ENCODE measurements at regions not wholly inside any gene's neighbourhood (a gene's known extent, or its start where the extent isn't known, plus 50 kb on each side); places are given as distances from the start of the nearest gene placed in this dataset.
"Not testable (repeated sequence)": the region's sequence is repeated elsewhere in the genome, so short reads cannot be mapped to it uniquely, and the experiment has no call there.

GRCh38 chr16:6708576-6709215 is 623.9 kb upstream of the RBFOX1 start:
- DNase-seq, result no peak

- DNase-seq, result no peak
Observed at GRCh38 chr16:6704306-6704930, 628.2 kb upstream of the RBFOX1 start.

- no peak for DNase-seq
Observed at GRCh38 chr16:6701096-6701495, 631.5 kb upstream of the RBFOX1 start.

- DNase-seq, result no peak
Observed at GRCh38 chr16:6698548-6698947, 634.1 kb upstream of the RBFOX1 start.

DNA sequence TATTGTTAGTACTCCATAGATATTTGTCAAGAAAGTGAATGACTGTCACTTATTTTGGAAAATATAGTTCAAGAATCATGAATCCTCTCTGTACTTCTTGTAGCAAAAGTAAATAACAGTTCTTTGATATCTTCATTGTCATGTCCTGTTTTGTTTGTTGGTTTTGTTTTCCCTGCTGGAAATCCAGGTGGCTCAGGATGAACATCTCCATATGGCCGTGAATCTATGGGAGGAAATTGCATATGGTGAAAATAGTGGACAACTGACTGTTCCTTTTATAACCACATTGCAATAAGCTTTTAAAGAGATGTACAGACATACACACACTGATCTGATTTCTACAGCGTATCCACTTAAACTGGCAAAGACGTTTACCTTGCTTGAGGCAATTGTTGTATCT is 637.0 kb upstream of the RBFOX1 start:
- DNase-seq, result no peak

- DNase-seq, result no peak
Observed at GRCh38 chr16:6694636-6695035, 638.0 kb upstream of the RBFOX1 start.

- DNase-seq, result not testable (repeated sequence)
Observed at GRCh38 chr16:6693418-6693817, 639.2 kb upstream of the RBFOX1 start.

- no peak for DNase-seq
Observed at GRCh38 chr16:6692874-6693273, 639.8 kb upstream of the RBFOX1 start.

DNA sequence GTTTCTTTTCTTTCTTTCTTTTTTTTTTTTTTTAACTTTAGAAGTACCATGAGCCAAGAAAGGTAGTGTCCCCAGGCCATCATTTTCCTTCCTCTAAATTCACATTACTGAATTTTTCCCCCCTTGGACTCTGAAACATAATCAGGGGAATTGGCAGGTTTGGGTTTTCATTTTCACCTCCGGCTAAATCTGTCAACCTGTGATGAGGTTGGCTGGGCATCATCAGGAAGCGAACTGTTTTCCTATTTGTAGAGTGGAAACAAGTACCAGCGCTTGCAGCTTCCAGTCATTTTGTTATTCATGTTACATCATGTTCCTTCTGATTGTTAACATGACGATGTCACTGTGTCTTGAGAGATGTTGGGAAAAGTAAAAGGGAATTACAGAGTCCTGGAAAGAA is 641.9 kb upstream of the RBFOX1 start:
- no peak for DNase-seq

DNA sequence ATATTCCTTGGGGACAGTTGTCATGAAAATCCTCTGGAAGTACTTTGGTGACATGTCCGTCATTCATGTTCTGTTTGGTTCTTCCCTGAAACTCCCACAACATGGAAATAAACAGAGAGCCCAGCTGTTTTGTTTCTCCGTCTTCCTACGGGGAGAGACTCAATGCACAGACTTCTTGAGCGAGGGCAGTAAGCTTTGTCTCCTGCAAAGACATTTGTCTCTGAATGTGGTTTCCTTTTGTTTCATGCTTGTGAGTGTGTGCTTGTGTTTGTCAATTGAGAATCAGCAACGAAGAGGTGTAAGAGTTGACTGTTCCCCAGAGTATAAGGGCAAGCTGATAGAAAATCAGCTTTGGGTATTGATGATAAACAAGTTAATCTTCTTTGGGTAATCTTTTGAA is 643.0 kb upstream of the RBFOX1 start:
- no peak for DNase-seq

DNA sequence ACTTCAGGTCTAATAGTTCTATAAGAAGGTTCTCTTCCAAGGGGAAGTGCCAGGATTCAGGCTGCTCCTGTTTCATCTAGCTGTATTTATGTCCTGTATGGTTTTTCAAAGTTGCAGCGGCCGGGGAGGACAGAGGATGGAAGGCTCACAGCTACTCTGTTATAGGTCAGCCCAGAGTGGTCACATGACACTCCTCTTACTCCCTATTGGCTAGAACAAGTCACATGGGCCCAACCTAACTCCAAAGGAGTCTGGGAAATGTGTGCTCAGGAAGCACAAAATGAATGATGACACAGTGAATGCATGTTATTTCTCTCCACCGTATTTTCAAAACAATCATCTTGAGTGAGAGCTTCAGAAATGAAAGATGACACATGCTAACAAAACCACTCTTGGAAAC is 645.1 kb upstream of the RBFOX1 start:
- DNase-seq, result no peak

DNA sequence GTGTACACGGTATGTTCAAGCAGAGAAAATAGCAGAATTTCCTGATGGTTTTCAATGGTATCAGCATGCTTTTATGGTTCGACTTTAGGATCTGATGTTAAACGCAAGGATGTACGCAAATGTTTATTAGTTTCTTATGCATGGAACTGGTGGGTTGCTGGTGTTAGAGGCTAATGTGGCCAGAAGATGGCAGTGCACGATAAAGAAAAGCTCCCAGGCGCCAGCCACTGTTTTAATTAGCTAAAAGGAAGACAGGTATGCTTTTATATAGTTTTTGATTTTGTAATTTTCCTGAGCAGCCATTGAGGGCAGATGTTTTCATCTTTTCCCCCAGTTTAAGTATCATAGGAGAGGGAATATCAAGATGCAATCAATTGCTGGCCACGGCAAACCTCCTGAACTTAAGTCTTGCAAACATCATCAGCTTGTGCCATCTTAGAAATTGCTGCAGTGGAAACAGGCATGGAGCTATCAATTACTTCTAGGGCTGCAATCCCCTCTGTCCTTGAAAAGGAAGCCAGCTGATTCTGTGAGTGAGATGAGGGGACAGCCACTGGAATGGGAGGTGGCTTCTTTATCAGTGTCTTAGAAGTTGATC is 648.5 kb upstream of the RBFOX1 start:
- peak; percentile 26 for DNase-seq

- peak; percentile 38 for DNase-seq
Observed at GRCh38 chr16:6682142-6682811, 650.4 kb upstream of the RBFOX1 start.

GRCh38 chr16:6678586-6678985 is 654.1 kb upstream of the RBFOX1 start:
- DNase-seq, result no peak

DNA sequence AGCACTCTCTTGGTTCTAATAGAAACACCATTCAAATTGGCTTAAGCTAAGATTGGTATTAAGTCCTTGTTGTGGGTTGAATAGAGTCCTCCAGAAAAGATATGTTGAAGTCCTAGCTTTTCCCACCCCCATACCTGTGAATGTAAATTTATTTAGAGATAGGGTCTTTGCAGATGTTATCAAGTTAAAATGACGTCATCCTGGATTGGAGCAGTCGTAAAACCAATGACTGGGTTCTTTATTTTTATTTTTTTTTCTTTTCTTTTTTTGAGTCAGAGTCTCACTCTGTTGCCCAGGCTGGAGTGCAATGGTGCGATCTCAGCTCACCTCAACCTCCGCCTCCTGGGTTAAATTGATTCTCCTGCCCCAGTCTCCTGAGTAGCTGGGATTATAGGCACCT is 658.6 kb upstream of the RBFOX1 start:
- no peak for DNase-seq

DNA sequence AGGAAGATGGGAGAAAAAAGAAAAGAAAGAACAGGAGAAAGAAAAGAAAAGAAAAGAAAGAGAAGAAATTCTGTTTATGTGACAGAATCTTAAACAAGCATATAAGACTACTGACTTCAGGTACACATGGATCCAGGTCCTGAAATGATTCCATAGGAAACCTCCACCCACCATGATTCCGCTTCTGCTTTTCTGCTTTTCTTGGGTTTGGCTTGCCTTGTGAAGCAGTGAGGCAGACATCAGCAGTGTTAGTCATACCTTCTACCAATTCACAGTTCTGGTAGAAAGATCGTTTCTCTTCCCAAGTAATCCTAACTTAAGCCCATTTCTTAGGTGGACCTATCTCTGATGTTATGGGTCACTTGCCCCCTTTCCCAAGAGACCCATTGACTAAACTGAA is 660.1 kb upstream of the RBFOX1 start:
- no peak for DNase-seq

- DNase-seq, result no peak
Observed at GRCh38 chr16:6667393-6667792, 665.3 kb upstream of the RBFOX1 start.

DNA sequence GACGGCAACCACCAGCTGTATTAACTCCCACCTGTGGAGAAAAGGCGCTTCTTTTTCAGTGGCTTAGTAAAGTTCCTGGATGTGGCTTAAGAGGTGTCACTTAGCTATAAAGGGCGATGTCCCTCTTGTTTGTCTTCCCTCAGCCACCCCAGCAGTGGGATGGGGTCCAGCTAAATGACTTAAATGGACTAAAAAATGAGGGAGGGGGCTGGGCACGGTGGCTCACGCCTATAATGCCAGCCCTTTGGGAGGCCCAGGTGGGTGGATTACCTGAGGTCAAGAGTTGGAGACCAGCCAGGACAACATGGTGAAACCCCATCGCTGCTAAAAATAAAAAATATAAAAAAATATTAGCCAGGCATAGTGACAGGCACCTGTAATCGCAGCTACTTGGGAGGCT is 667.5 kb upstream of the RBFOX1 start:
- DNase-seq, result no peak

DNA sequence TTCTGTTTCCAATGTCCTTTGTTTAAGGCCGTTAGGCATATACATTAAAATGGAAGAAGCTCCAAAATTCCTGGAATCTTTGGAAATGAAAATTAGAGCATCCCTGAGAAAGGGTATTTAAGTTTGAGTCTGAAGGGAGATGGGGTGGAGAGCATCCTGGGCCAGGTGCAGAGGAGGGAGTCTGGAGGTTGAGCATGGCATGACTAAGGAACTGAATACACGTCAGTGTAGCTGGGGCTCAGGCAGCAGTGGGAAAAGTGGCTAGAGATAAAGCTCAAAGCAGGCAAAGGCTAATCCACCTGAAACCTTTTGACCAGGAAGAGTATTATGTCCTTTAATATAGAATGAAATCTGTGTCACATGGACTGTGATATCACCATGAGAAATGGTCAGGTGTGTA is 669.0 kb upstream of the RBFOX1 start:
- no peak for DNase-seq

DNA sequence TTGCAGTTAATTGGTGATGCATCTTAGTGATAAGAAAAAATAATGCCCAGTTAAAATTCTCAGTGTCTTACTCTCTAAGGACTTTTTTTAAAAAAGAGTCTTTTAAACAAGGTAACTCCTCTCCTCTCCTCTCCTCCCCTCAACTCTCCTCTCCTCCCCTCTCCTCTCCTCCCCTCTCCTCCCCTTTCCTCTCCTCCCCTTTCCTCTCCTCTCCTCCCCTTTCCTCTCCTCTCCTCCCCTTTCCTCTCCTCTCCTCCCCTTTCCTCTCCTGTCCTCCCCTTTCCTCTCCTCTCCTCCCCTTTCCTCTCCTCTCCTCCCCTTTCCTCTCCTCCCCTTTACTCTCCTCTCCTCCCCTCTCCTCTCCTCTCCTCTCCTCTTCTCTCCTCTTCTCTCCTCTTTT is 675.9 kb upstream of the RBFOX1 start:
- no peak for DNase-seq

DNA sequence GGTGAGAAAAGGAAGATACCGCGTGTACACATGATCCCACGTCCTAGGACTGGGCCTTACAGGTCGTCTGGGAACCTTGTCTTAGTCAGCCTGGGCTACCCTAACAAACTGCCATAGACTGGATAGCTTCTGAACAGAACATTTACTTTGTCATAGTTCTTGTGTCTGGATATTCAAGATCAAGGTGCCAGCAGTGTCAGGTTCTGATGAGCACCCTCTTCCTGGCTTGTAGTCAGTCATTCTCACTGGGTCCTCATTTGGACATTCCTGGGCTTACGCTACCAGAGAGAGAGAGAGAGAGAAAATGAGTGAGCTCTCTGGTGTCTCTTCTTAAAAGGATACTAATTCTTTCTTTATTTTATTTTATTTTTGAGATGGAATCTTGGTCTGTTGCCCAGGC is 685.8 kb upstream of the RBFOX1 start:
- no peak for DNase-seq

DNA sequence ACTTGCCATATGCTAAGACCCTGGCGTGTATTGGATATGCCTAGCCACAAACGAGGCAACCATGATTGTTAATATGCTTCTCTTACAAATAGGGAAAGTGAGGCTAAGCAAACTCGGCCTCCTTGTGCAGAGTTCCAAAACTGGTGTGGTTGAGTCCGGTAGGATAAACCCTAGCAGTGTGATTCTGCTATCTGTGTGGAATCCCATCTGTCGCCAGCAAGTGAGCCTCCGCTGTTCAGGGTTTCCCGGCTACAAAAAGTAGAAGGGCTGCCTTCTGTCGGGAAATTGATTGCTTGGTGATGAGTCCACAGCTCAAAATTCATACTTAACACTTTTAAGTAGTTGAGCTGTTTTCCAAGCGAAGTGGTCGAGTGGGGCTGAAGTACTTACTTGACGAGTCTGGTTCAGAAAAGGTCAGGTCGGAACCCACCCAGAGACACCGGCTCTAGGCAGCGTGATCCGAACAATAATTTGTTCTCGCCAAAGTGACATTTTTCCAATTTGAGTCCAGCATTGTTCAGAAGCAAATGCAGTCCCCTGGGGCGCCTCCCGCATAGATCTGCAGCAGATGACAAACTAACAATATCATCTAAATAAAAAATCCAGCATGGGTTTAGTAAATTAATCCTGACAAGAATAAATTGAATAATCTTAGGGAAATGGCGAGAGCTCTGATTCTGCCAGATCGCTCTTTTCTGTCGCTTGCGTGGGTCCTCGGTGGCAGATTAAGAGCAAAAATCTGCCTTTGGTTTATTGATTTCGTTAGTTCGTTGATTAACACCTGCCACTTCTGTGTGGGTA is 686.7 kb upstream of the RBFOX1 start:
- no peak for DNase-seq

DNA sequence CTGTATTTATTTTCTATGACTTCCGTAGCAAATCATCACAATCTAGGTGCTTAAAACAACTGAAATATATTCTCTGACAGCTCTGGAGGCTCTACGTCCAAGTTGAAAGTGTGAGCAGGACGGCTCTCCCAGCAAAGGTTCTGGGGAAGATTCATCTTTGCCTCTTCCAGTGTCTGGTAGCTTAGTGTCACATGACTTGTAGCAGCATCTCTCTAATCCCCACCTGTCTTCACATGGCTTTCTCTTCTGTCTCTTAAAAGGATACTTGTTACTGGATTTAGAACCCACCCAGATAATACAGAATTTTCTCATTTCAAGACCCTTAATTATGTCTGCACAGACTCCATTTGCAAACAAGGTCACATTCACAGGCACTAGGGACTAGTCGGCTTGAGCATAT is 687.7 kb upstream of the RBFOX1 start:
- no peak for DNase-seq
